Left lung (tissue), 4 donors: ENCODE measurements at regions not wholly inside any gene's neighbourhood (a gene's known extent, or its start where the extent isn't known, plus 50 kb on each side); places are given as distances from the start of the nearest gene placed in this dataset.

Source experiments
- ATAC-seq: fragments of 200-7000 bp; cut with Tn5 transposase; one replicate; pipeline ENCODE4 v1.9.1; 2020; ENCODE audit warnings: moderate library complexity
- DNase-seq, 4 donors: peaks; one replicate each; pipeline ENCODE4 v3.0.0-alpha.2; 2013 to 2020
- H3K27ac ChIP-seq, 2 donors: fragments of 200-600 bp; sonication (generic) in 1 of 2; one replicate each; pipeline versions ENCODE4 v1.5.0 to v1.8.0; 2020 to 2021
- H3K27me3 ChIP-seq, 2 donors: fragments of 200-600 bp; sonication (generic) in 1 of 2; one replicate each; pipeline versions ENCODE4 v1.5.0 to v1.8.0; 2020 to 2021
- H3K36me3 ChIP-seq, 2 donors: fragments of 200-600 bp; sonication (generic) in 1 of 2; one replicate each; pipeline versions ENCODE4 v1.5.0 to v1.8.0; 2020 to 2021
- H3K4me1 ChIP-seq, 2 donors: fragments of 200-600 bp; one replicate each; pipeline ENCODE4 v1.8.0; 2021
- H3K4me3 ChIP-seq, 2 donors: fragments of 200-600 bp; sonication (generic) in 1 of 2; one replicate each; pipeline versions ENCODE4 v1.5.0 to v1.8.0; 2020 to 2021; ENCODE audit warnings: mild to moderate bottlenecking in 1 of 2
- H3K9me3 ChIP-seq, 2 donors: fragments of 200-600 bp; sonication (generic) in 1 of 2; one replicate each; pipeline versions ENCODE4 v1.5.0 to v1.8.0; 2020 to 2021
- intact Hi-C, 2 donors: fragments of 100-400 bp; cut with DNase I; formaldehyde crosslinking; loops; one replicate each; pipeline versions ENCODE4 v1.11.2 to v1.14.2; 2022
- TF ChIP-seq, protein P1 (sequence below), 2 donors: fragments of 200-600 bp; sonication (generic) in 1 of 2; IDR thresholded peaks; one replicate each; pipeline versions ENCODE4 v1.5.0 to v1.8.0; 2021; ENCODE audit warnings: antibody characterized with exemption in 2 of 2
- donor health status: DM: no; HTN: yes; CAD: no.
- donor health status: DM: no; HTN: no; CAD: no.

DNA sequence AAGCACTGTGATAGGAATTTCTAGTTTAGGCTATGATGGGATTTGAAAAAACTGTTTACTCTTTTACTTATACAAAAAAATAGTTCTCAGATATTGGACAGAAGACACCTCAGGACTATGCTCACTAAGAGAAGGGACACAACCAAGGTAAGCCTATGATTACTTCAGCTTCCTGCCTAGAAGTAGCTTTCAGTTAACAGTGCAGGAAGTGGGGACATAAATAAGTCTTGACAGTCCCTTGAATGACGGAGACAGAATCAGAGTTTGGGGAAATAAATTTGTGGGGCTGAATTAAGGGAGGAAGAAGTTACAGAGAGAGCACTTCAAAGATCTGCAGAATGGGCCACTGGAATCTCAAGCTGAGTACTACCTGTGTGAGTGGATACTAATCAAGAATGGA is 53.8 kb upstream of the OLFM3 start:
- Histone ChIP-seq H3K36me3 (no peaks in the 10 kb centered on the region), H3K27ac (no peak overlapping the region), H3K4me1 (no peaks in the 10 kb centered on the region), H3K9me3 (no peaks in the 10 kb centered on the region), H3K4me3 (no peak overlapping the region), H3K27me3 (no peaks in the 10 kb centered on the region)
- no peak for ATAC-seq
- intact Hi-C loops: no loop called here
- no peak for DNase-seq
- TF ChIP-seq, protein P1, sequence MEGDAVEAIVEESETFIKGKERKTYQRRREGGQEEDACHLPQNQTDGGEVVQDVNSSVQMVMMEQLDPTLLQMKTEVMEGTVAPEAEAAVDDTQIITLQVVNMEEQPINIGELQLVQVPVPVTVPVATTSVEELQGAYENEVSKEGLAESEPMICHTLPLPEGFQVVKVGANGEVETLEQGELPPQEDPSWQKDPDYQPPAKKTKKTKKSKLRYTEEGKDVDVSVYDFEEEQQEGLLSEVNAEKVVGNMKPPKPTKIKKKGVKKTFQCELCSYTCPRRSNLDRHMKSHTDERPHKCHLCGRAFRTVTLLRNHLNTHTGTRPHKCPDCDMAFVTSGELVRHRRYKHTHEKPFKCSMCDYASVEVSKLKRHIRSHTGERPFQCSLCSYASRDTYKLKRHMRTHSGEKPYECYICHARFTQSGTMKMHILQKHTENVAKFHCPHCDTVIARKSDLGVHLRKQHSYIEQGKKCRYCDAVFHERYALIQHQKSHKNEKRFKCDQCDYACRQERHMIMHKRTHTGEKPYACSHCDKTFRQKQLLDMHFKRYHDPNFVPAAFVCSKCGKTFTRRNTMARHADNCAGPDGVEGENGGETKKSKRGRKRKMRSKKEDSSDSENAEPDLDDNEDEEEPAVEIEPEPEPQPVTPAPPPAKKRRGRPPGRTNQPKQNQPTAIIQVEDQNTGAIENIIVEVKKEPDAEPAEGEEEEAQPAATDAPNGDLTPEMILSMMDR (IDR thresholded peaks at IDR 0.05): no peak

DNA sequence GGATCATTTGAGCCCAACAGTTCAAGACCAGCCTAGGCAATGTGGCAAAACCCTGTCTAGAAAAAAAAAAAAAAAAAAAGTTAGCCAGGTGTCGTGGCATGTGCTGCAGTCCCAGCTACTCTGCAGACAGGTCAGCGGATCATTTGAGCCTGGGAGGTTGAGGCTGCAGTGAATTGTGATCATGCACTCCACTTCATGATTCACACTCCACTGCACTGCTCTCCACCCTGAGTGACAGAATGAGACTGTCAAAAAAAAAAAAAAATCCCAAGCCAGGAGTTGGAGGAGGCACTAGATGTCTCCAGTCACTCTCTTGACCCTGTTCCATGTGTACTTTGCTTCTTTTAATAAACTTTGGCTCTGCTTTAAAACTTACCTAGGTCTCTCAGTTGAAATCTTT is 51.0 kb upstream of the OLFM3 start:
- H3K9me3 ChIP-seq: no peaks in the 10 kb centered on the region
- no peaks in the 10 kb centered on the region for H3K4me1 ChIP-seq
- H3K36me3 ChIP-seq: no peaks in the 10 kb centered on the region
- intact Hi-C loops: no loop called here
- TF ChIP-seq, protein P1 (IDR thresholded peaks at IDR 0.05): no peak
- no peaks in the 10 kb centered on the region for H3K27me3 ChIP-seq
- no peak for DNase-seq
- no peak overlapping the region for H3K4me3 ChIP-seq
- no peak overlapping the region for H3K27ac ChIP-seq
- ATAC-seq: peak; percentile 81
